Prostate gland (tissue), 2 donors: ENCODE measurements at regions not wholly inside any gene's neighbourhood (a gene's known extent, or its start where the extent isn't known, plus 50 kb on each side); places are given as distances from the start of the nearest gene placed in this dataset.

Experiments used
- POLR2A ChIP-seq: fragments of 450-650 bp; IDR thresholded peaks from one replicate; pipeline ENCODE4 v1.6.1; 2016; ENCODE audit warnings: antibody characterized with exemption, mild to moderate bottlenecking
- POLR2AphosphoS5 ChIP-seq: sonication (generic); formaldehyde crosslinking; IDR thresholded peaks from one replicate; pipeline ENCODE4 v1.6.1; 2017; ENCODE audit warnings: antibody characterized with exemption
- TF ChIP-seq, protein P1 (sequence below), 4 experiments: fragments of 200-600 bp in 2 of 4; fragments of 450-650 bp in 2 of 4; sonication (generic) in 2 of 4; IDR thresholded peaks; 1 replicate in 3 of 4; 2 replicates in 1 of 4; pipeline ENCODE4 v1.5.1; 2016 to 2019; ENCODE audit warnings: antibody characterized with exemption in 4 of 4, mild to moderate bottlenecking in 2 of 4, moderate library complexity in 2 of 4

- TF ChIP-seq, protein P1, sequence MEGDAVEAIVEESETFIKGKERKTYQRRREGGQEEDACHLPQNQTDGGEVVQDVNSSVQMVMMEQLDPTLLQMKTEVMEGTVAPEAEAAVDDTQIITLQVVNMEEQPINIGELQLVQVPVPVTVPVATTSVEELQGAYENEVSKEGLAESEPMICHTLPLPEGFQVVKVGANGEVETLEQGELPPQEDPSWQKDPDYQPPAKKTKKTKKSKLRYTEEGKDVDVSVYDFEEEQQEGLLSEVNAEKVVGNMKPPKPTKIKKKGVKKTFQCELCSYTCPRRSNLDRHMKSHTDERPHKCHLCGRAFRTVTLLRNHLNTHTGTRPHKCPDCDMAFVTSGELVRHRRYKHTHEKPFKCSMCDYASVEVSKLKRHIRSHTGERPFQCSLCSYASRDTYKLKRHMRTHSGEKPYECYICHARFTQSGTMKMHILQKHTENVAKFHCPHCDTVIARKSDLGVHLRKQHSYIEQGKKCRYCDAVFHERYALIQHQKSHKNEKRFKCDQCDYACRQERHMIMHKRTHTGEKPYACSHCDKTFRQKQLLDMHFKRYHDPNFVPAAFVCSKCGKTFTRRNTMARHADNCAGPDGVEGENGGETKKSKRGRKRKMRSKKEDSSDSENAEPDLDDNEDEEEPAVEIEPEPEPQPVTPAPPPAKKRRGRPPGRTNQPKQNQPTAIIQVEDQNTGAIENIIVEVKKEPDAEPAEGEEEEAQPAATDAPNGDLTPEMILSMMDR (IDR thresholded peaks at IDR 0.05): no peak
- no peak for TF ChIP-seq POLR2A
- no peak for TF ChIP-seq POLR2AphosphoS5
Observed at GRCh38 chr20:19022118-19022575, 190.3 kb upstream of the SLC24A3 start.
